Neural progenitor cell (in vitro differentiated cells): ENCODE measurements at regions not wholly inside any gene's neighbourhood (a gene's known extent, or its start where the extent isn't known, plus 50 kb on each side); places are given as distances from the start of the nearest gene placed in this dataset.

Experiments
- CTCF ChIP-seq: fragments of 200-600 bp; sonication (generic); IDR thresholded peaks from 2 replicates; pipeline ENCODE4 v1.5.1; 2017; ENCODE audit warnings: antibody characterized with exemption, mild to moderate bottlenecking
- EZH2 ChIP-seq: fragments of 200-600 bp; sonication (generic); IDR thresholded peaks from 2 replicates; pipeline ENCODE4 v1.6.1; 2017; ENCODE audit warnings: antibody characterized with exemption, mild to moderate bottlenecking, moderate library complexity
- EZH2phosphoT487 ChIP-seq: fragments of 200-600 bp; sonication (generic); IDR thresholded peaks from 2 replicates; pipeline ENCODE4 v1.6.1; 2017; ENCODE audit warnings: antibody characterized with exemption

GRCh38 chr17:77879226-77879895, 79.1 kb upstream of the TNRC6C start:
- TF ChIP-seq EZH2 (no peak), CTCF (no peak), EZH2phosphoT487 (no peak)
